ENCODE measurements at regions not wholly inside any gene's neighbourhood (a gene's known extent, or its start where the extent isn't known, plus 50 kb on each side); places are given as distances from the start of the nearest gene placed in this dataset.

GRCh38 chr2:71851094-71851750 is 296.4 kb downstream of the CYP26B1 start:
- no peak for DNase-seq (ENCODE audit: low read depth in 4 of 4, low spot score in 3 of 4)

- no peak for DNase-seq (ENCODE audit: low read depth in 4 of 4, low spot score in 3 of 4)
These were observed 297.3 kb downstream of the CYP26B1 start for GRCh38 chr2:71850306-71850801.

- DNase-seq (ENCODE audit: low read depth in 4 of 4, low spot score in 3 of 4), result no peak
These were observed 297.9 kb downstream of the CYP26B1 start for GRCh38 chr2:71849607-71850305.

GRCh38 chr2:71849111-71849510 is 298.6 kb downstream of the CYP26B1 start:
- no peak for DNase-seq (ENCODE audit: low read depth in 4 of 4, low spot score in 3 of 4)

GRCh38 chr2:71846669-71847291 is 300.9 kb downstream of the CYP26B1 start:
- DNase-seq (ENCODE audit: low read depth in 4 of 4, low spot score in 3 of 4), result no peak

GRCh38 chr2:71846072-71846471 is 301.6 kb downstream of the CYP26B1 start:
- no peak for DNase-seq (ENCODE audit: low read depth in 4 of 4, low spot score in 3 of 4)

GRCh38 chr2:71844967-71845366 is 302.7 kb downstream of the CYP26B1 start:
- no peak for DNase-seq (ENCODE audit: low read depth in 4 of 4, low spot score in 3 of 4)

GRCh38 chr2:71843391-71843850 is 304.2 kb downstream of the CYP26B1 start:
- DNase-seq (ENCODE audit: low read depth in 4 of 4, low spot score in 3 of 4), result no peak

GRCh38 chr2:71842744-71843143 is 304.9 kb downstream of the CYP26B1 start:
- DNase-seq (ENCODE audit: low read depth in 4 of 4, low spot score in 3 of 4), result no peak

- DNase-seq (ENCODE audit: low read depth in 4 of 4, low spot score in 3 of 4), result no peak
These were observed 307.8 kb downstream of the CYP26B1 start for GRCh38 chr2:71839826-71840225.

GRCh38 chr2:71834796-71835195 is 312.9 kb downstream of the CYP26B1 start:
- no peak for DNase-seq (ENCODE audit: low read depth in 4 of 4, low spot score in 3 of 4)

GRCh38 chr2:71833855-71834560 is 313.7 kb downstream of the CYP26B1 start:
- DNase-seq (ENCODE audit: low read depth in 4 of 4, low spot score in 3 of 4), result no peak

- no peak for DNase-seq (ENCODE audit: low read depth in 4 of 4, low spot score in 3 of 4)
These were observed 314.4 kb downstream of the CYP26B1 start for GRCh38 chr2:71833272-71833671.

- no peak for DNase-seq (ENCODE audit: low read depth in 4 of 4, low spot score in 3 of 4)
These were observed 314.8 kb downstream of the CYP26B1 start for GRCh38 chr2:71832844-71833243.

GRCh38 chr2:71832388-71832787 is 315.3 kb downstream of the CYP26B1 start:
- no peak for DNase-seq (ENCODE audit: low read depth in 4 of 4, low spot score in 3 of 4)

GRCh38 chr2:71831193-71831577 is 316.5 kb downstream of the CYP26B1 start:
- DNase-seq (ENCODE audit: low read depth in 4 of 4, low spot score in 3 of 4), result no peak

GRCh38 chr2:71830497-71831192 is 317.0 kb downstream of the CYP26B1 start:
- DNase-seq (ENCODE audit: low read depth in 4 of 4, low spot score in 3 of 4), result no peak

GRCh38 chr2:71829008-71829407 is 318.7 kb downstream of the CYP26B1 start:
- DNase-seq (ENCODE audit: low read depth in 4 of 4, low spot score in 3 of 4), result no peak

GRCh38 chr2:71827973-71828372 is 319.7 kb downstream of the CYP26B1 start:
- DNase-seq (ENCODE audit: low read depth in 4 of 4, low spot score in 3 of 4), result no peak

GRCh38 chr2:71827524-71827901 is 320.1 kb downstream of the CYP26B1 start:
- no peak for DNase-seq (ENCODE audit: low read depth in 4 of 4, low spot score in 3 of 4)
